Muscle layer of duodenum (tissue), 2 donors: ENCODE measurements at regions not wholly inside any gene's neighbourhood (a gene's known extent, or its start where the extent isn't known, plus 50 kb on each side); places are given as distances from the start of the nearest gene placed in this dataset.

Experiments
- H3K27ac ChIP-seq: one replicate; pipeline ENCODE4 v1.7.0; 2013; ENCODE audit warnings: mild to moderate bottlenecking, low read length
- H3K27me3 ChIP-seq: one replicate; pipeline ENCODE4 v1.7.0; 2013; ENCODE audit warnings: low read depth, mild to moderate bottlenecking, control low read depth, low read length
- H3K36me3 ChIP-seq, 2 donors: one replicate each; pipeline ENCODE4 v1.7.0; 2013; ENCODE audit warnings: low read length in 2 of 2, control low read depth in 1 of 2, mild to moderate bottlenecking in 1 of 2; ENCODE audit not compliant: insufficient read depth in 2 of 2, control insufficient read depth in 1 of 2
- H3K4me1 ChIP-seq, 2 donors: one replicate each; pipeline ENCODE4 v1.7.0; 2013; ENCODE audit warnings: low read length in 2 of 2, mild to moderate bottlenecking in 2 of 2, control low read depth in 1 of 2, moderate library complexity in 1 of 2; ENCODE audit not compliant: insufficient read depth in 2 of 2, control insufficient read depth in 1 of 2
- H3K4me3 ChIP-seq, 2 donors: one replicate each; pipeline ENCODE4 v1.7.0; 2013; ENCODE audit warnings: low read length in 2 of 2, low read depth in 1 of 2, mild to moderate bottlenecking in 1 of 2
- H3K9me3 ChIP-seq, 2 donors: one replicate each; pipeline ENCODE4 v1.7.0; 2013; ENCODE audit warnings: low read length in 2 of 2, control low read depth in 1 of 2, mild to moderate bottlenecking in 1 of 2; ENCODE audit not compliant: control insufficient read depth in 1 of 2
- donor health status: healthy.

- no peaks in the 10 kb centered on the region for H3K27me3 ChIP-seq
- H3K4me1 ChIP-seq: no peaks in the 10 kb centered on the region
- H3K9me3 ChIP-seq: no peaks in the 10 kb centered on the region
- H3K36me3 ChIP-seq: no peaks in the 10 kb centered on the region
- no peak overlapping the region for H3K27ac ChIP-seq
- no peak overlapping the region for H3K4me3 ChIP-seq
Measured at GRCh38 chr2:239894276-239894675, 130.9 kb downstream of the NDUFA10 start.

- Histone ChIP-seq H3K27ac (no peak overlapping the region), H3K27me3 (no peaks in the 10 kb centered on the region), H3K9me3 (no peaks in the 10 kb centered on the region), H3K36me3 (no peaks in the 10 kb centered on the region), H3K4me3 (no peak overlapping the region), H3K4me1 (no peaks in the 10 kb centered on the region)
Measured at GRCh38 chr2:239893236-239893515, 132.0 kb downstream of the NDUFA10 start.

- Histone ChIP-seq H3K36me3 (no peaks in the 10 kb centered on the region), H3K4me1 (no peaks in the 10 kb centered on the region), H3K4me3 (no peak overlapping the region), H3K9me3 (no peaks in the 10 kb centered on the region), H3K27me3 (no peaks in the 10 kb centered on the region), H3K27ac (no peak overlapping the region)
Measured at GRCh38 chr2:239892441-239893235, 132.5 kb downstream of the NDUFA10 start.

- H3K4me3 ChIP-seq: no peak overlapping the region
- no peaks in the 10 kb centered on the region for H3K4me1 ChIP-seq
- no peaks in the 10 kb centered on the region for H3K27me3 ChIP-seq
- no peak overlapping the region for H3K27ac ChIP-seq
- H3K36me3 ChIP-seq: no peaks in the 10 kb centered on the region
- H3K9me3 ChIP-seq: no peaks in the 10 kb centered on the region
Measured at GRCh38 chr2:239891698-239892097, 133.4 kb downstream of the NDUFA10 start.

- no peak overlapping the region for H3K27ac ChIP-seq
- peaks cover 2 to 3% of the 10 kb centered on the region in 2 donors for H3K9me3 ChIP-seq
- H3K36me3 ChIP-seq: no peaks in the 10 kb centered on the region
- no peak overlapping the region for H3K4me3 ChIP-seq
- no peaks in the 10 kb centered on the region for H3K4me1 ChIP-seq
- no peaks in the 10 kb centered on the region for H3K27me3 ChIP-seq
Measured at GRCh38 chr2:239890206-239890746, 134.9 kb downstream of the NDUFA10 start.

GRCh38 chr2:239889641-239890121 is 135.5 kb downstream of the NDUFA10 start:
- Histone ChIP-seq H3K9me3 (peaks cover 6 to 8% of the 10 kb centered on the region in 2 donors), H3K27ac (no peak overlapping the region), H3K4me1 (no peaks in the 10 kb centered on the region), H3K4me3 (no peak overlapping the region), H3K36me3 (no peaks in the 10 kb centered on the region), H3K27me3 (no peaks in the 10 kb centered on the region)

GRCh38 chr2:239887604-239888003 is 137.5 kb downstream of the NDUFA10 start:
- H3K36me3 ChIP-seq: no peaks in the 10 kb centered on the region
- no peak overlapping the region for H3K27ac ChIP-seq
- peaks cover 13 to 18% of the 10 kb centered on the region in 2 donors for H3K9me3 ChIP-seq
- H3K4me3 ChIP-seq: no peak overlapping the region
- no peaks in the 10 kb centered on the region for H3K4me1 ChIP-seq
- H3K27me3 ChIP-seq: no peaks in the 10 kb centered on the region

GRCh38 chr2:239886781-239887180 is 138.4 kb downstream of the NDUFA10 start:
- Histone ChIP-seq H3K4me1 (peaks cover 0 to 5% of the 10 kb centered on the region in 2 donors), H3K27ac (no peak overlapping the region), H3K4me3 (no peak overlapping the region), H3K36me3 (no peaks in the 10 kb centered on the region), H3K9me3 (peaks cover 13 to 18% of the 10 kb centered on the region in 2 donors), H3K27me3 (no peaks in the 10 kb centered on the region)

- H3K27me3 ChIP-seq: no peaks in the 10 kb centered on the region
- no peak overlapping the region for H3K4me3 ChIP-seq
- H3K27ac ChIP-seq: no peak overlapping the region
- peaks cover 0 to 11% of the 10 kb centered on the region in 2 donors for H3K4me1 ChIP-seq
- no peaks in the 10 kb centered on the region for H3K36me3 ChIP-seq
- H3K9me3 ChIP-seq: peaks cover 13 to 18% of the 10 kb centered on the region in 2 donors
Measured at GRCh38 chr2:239884875-239885274, 140.3 kb downstream of the NDUFA10 start.

- H3K27ac ChIP-seq: no peak overlapping the region
- H3K36me3 ChIP-seq: no peaks in the 10 kb centered on the region
- peaks cover 13 to 18% of the 10 kb centered on the region in 2 donors for H3K9me3 ChIP-seq
- H3K4me1 ChIP-seq: peaks cover 0 to 11% of the 10 kb centered on the region in 2 donors
- H3K27me3 ChIP-seq: no peaks in the 10 kb centered on the region
- no peak overlapping the region for H3K4me3 ChIP-seq
Measured at GRCh38 chr2:239884051-239884405, 141.1 kb downstream of the NDUFA10 start.

- Histone ChIP-seq H3K27me3 (no peaks in the 10 kb centered on the region), H3K9me3 (peaks cover 13 to 18% of the 10 kb centered on the region in 2 donors), H3K4me3 (no peak overlapping the region)
Measured at GRCh38 chr2:239883326-239884050, 141.7 kb downstream of the NDUFA10 start.

More at GRCh38 chr2:239883326-239884050, 141.7 kb downstream of the NDUFA10 start:
- H3K27ac ChIP-seq: no peak overlapping the region
- no peaks in the 10 kb centered on the region for H3K36me3 ChIP-seq
- H3K4me1 ChIP-seq: peaks cover 0 to 11% of the 10 kb centered on the region in 2 donors
